CD4-positive, alpha-beta T cell treated with Interleukin-4 for 4 hours (primary cell): ENCODE measurements at regions not wholly inside any gene's neighbourhood (a gene's known extent, or its start where the extent isn't known, plus 50 kb on each side); places are given as distances from the start of the nearest gene placed in this dataset.
"Not testable (repeated sequence)": the region's sequence is repeated elsewhere in the genome, so short reads cannot be mapped to it uniquely, and the experiment has no call there.

Experiments
- DNase-seq: peaks from one replicate; pipeline ENCODE4 v3.0.0-alpha.2; 2020

- no peak for DNase-seq
These were observed 97.4 kb upstream of the IPO9 start for GRCh38 chr1:201731592-201731991.

- DNase-seq, result no peak
These were observed 96.6 kb upstream of the IPO9 start for GRCh38 chr1:201732351-201732750.

- DNase-seq, result not testable (repeated sequence)
These were observed 94.7 kb upstream of the IPO9 start for GRCh38 chr1:201734221-201734620.

DNA sequence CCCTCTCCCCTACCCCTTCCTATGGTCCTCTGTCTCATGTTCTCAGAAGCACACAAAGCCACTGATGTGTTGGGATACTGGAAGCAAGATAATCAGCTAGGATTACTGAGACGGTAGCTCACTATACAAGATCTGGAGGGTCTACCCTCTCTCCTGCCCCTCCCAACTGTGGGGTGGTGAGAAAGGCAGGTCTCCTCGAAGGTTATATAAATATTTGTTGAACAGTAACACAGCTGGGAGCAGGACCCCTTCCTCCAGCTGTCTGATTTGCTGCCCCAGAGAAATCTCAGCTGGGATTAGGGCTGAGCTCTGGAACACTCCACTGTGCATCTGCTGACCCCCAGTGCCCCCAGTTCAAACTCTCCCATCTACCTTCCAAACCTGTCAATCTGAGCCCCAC, 94.2 kb upstream of the IPO9 start:
- no peak for DNase-seq

GRCh38 chr1:201736707-201737320, 92.1 kb upstream of the IPO9 start:
- no peak for DNase-seq

DNA sequence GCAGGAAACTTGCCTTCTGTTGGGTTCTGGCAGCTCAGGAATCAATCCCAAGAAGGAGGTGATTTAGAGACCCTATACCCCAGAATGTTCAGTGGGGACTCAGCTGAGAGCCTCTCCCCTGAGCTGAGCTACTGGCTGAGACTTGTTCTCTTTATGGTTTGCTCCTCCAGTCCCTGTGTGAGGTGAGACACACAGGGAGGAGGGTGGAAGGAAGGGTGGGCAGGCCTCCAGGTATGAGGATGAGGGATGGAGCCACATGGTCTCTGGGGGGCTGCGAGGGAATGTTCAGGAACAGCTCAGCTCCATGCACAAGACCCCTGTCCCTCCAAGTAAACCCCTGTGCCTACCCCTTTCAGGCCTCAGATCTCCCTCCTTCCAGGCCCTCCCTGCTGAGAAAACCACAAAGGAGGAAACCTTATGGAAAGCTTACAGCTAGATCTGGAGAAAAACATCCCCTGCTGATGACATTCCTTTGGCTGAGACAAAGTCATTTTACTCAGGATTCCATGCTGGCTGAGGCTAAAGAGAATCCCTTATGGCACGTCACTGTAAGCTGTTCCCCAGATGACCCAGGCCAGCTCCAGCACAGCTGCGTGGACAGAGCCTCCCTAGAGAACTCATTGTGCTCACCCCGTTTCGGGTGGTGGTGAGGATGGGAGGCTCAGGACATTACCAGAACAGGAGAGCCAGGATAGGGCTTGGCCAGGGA, 91.5 kb upstream of the IPO9 start:
- no peak for DNase-seq

- no peak for DNase-seq
These were observed 89.9 kb upstream of the IPO9 start for GRCh38 chr1:201739080-201739479.

GRCh38 chr1:201739492-201740085, 89.4 kb upstream of the IPO9 start:
- peak; percentile 39 for DNase-seq

GRCh38 chr1:201740086-201740541, 88.8 kb upstream of the IPO9 start:
- no peak for DNase-seq

GRCh38 chr1:201740670-201741111, 88.3 kb upstream of the IPO9 start:
- no peak for DNase-seq

- no peak for DNase-seq
These were observed 87.1 kb upstream of the IPO9 start for GRCh38 chr1:201741763-201742342.

DNA sequence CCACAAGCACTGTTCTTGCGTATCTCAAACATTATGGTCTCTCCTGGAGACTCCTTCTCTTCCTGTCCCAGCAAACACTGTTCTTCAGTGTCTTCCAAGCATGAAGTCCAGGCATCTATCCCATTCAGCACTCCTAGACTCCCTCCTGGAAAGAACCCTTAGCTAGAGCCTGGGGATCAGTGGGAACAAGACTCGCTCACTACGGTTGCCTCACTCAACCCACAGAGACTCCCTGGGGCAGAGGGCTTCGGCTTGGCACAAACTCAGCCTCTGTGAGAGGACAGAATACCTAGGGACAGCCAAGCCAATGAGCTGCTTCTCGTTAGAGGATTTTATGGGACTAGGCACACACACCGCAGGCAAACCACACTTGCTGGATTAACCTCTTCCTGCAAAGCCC, 86.5 kb upstream of the IPO9 start:
- no peak for DNase-seq

DNA sequence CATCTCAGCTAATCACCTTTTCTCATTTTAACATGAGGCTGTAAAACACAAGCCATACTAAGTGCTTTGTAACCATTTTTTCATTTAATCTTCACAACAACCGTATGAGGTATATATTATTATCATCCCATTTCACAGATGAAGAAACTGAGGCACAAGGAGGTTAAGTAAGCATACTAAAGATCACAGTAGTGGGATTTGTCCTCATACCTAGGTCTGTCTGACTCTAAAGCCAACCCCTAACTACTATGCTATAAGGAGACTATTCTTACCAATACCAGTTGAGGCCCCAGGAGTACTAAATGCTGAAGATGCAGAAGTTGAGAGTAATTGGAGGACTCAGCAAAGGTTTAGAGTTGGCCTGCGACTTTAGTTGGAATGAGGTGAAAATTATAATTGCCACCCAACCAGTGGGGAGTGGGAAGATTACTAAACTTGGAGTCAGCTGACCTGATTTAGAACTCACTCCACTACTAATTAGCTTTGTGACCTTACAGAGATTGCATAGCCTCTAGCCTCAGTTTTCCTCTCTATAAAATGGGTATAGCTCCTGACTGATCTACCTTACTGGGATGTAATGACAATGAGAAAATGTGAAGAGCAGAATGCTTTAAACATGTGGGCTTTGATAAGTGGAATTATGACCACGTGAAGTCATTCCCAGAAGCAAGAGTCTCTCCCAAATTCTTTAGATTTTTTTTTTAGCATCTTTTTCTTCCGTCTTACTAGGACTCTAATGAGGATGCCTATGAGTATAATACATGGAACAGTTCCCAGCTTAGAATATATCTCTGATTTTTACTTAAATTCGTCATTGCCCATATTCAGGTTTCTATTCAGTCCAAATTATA, 85.8 kb upstream of the IPO9 start:
- no peak for DNase-seq

DNA sequence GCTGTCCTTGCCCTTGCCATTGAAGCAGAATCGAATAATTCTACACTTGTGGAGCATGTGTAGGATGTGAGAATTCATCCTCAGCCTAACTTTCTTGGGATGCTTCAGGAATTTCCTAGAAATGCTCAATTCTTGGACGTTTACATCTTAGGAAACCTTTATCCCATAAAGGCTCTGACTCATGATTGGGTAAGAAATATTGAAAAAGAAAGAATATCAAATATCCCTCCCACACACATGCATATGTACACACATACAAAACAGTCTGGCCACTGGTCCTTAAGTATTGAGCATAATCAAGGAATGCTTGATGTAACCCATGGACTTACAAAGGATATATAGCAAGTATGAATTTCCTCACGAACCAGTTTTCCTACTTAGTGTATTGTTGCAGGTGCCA, 83.9 kb upstream of the IPO9 start:
- no peak for DNase-seq

DNA sequence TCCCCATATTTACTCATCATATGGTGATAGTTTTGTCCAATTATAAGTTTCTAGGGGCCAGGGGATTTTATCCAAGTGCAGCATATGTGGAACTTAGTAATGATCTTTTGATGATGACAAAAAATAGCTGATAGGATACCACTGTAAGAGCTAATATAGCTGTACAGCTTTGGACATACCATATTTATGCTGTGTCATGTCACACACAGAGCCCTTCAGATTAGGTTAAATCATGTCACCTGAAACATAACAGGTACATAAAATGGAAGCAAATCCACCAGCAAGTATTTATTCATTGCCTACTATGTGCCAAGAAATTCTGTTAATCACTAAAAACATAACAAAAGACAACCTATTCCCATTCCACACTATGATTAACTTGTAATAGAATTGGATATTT, 82.8 kb upstream of the IPO9 start:
- no peak for DNase-seq

GRCh38 chr1:201747261-201747660, 81.7 kb upstream of the IPO9 start:
- DNase-seq, result no peak

GRCh38 chr1:201748335-201748734, 80.6 kb upstream of the IPO9 start:
- no peak for DNase-seq

DNA sequence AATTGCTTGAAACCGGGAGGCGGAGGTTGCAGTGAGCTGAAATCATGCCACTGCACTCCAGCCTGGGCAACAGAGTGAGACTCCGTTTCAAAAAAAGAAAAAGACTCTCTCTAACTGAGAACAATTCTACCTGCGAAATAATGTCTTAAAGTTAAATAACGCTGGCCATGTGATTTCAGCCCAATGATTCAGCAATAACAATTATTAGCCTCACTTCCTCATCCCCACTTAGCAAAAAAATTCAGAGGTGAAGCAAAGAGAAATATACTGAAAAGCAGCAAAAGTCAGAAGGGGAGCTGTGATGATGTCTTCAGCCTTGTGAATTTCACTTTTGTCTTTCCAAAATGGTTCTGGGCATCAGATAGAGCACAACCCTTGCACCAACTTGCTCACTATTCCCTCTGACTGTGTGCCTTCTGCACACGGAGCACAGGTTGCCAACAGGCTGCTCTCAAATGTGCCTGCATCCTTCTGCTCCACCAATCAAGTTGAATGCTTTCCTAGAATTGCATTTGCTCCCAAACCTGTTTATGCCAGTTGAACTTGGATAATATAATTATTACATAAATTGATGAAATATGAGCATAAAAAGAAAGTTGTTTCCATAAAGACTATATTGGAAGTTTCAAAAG, 79.8 kb upstream of the IPO9 start:
- DNase-seq, result no peak

GRCh38 chr1:201750120-201750519, 78.8 kb upstream of the IPO9 start:
- no peak for DNase-seq

- no peak for DNase-seq
These were observed 78.0 kb upstream of the IPO9 start for GRCh38 chr1:201750934-201751333.

GRCh38 chr1:201751872-201752271, 77.1 kb upstream of the IPO9 start:
- no peak for DNase-seq

- no peak for DNase-seq
These were observed 76.6 kb upstream of the IPO9 start for GRCh38 chr1:201752333-201752732.

DNA sequence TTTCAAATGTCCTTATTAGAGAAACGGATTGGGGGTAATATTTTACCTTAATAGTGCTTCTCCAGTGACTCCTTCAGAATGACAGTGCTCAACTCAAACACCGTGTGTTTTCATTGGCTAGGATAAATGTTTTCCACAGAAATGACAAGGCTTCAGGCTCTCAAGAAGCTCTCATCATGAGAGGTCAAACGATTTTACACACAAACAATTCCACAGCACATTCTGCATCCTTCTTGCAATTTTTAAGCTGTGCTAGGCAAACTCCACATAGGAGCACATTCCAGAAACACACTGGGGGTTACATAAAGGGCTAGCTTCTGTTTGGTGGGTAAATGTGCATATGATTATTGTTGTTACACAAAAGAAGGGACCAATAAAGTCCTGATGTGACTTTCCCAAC, 75.5 kb upstream of the IPO9 start:
- no peak for DNase-seq
